AG09309 (cell line): ENCODE measurements at regions not wholly inside any gene's neighbourhood (a gene's known extent, or its start where the extent isn't known, plus 50 kb on each side); places are given as distances from the start of the nearest gene placed in this dataset.

Source experiments
- DNase-seq: peaks from one replicate; pipeline ENCODE4 v3.0.0-alpha.2; 2010; ENCODE audit warnings: low read depth
- H3K4me3 ChIP-seq: 2 replicates; pipeline ENCODE4 v1.5.1; 2011; ENCODE audit warnings: mild to moderate bottlenecking, low read depth, low read length, moderate library complexity; ENCODE audit not compliant: control insufficient read depth
- TF ChIP-seq, protein P1 (sequence below): IDR thresholded peaks from 2 replicates; pipeline ENCODE4 v1.5.1; 2011; ENCODE audit warnings: mild to moderate bottlenecking, low read depth, low read length, inconsistent platforms; ENCODE audit not compliant: insufficient read depth, control insufficient read depth; ENCODE audit errors: missing control alignments

- TF ChIP-seq, protein P1, sequence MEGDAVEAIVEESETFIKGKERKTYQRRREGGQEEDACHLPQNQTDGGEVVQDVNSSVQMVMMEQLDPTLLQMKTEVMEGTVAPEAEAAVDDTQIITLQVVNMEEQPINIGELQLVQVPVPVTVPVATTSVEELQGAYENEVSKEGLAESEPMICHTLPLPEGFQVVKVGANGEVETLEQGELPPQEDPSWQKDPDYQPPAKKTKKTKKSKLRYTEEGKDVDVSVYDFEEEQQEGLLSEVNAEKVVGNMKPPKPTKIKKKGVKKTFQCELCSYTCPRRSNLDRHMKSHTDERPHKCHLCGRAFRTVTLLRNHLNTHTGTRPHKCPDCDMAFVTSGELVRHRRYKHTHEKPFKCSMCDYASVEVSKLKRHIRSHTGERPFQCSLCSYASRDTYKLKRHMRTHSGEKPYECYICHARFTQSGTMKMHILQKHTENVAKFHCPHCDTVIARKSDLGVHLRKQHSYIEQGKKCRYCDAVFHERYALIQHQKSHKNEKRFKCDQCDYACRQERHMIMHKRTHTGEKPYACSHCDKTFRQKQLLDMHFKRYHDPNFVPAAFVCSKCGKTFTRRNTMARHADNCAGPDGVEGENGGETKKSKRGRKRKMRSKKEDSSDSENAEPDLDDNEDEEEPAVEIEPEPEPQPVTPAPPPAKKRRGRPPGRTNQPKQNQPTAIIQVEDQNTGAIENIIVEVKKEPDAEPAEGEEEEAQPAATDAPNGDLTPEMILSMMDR = no peak
- DNase-seq = no peak
- H3K4me3 ChIP-seq = no peak overlapping the region
Observed at GRCh38 chr5:125002727-125003598, 256.5 kb upstream of the ZNF608 start.

DNA sequence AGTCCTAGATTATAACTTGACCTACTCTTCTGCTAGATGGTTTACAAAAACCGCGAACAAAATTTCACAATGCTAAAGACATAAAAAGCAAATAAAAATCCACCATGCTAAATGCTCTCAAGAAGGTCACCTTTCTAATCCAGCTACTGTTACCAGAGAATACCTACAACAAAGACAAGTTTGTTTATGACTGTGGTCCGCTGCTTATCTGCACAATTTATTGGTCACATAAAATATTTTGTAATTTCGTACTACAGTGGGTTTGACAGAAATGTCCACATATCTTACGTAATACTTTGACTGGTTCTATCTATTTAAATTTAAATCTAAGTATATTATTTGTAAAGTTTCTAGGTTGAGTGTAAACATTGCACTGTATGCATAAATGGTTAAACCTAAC is 257.6 kb upstream of the ZNF608 start:
- DNase-seq = no peak
- H3K4me3 ChIP-seq = no peak overlapping the region
- TF ChIP-seq, protein P1 = no peak

GRCh38 chr5:125005266-125005665 is 258.8 kb upstream of the ZNF608 start:
- no peak for DNase-seq
- no peak overlapping the region for H3K4me3 ChIP-seq
- TF ChIP-seq, protein P1 = no peak

DNA sequence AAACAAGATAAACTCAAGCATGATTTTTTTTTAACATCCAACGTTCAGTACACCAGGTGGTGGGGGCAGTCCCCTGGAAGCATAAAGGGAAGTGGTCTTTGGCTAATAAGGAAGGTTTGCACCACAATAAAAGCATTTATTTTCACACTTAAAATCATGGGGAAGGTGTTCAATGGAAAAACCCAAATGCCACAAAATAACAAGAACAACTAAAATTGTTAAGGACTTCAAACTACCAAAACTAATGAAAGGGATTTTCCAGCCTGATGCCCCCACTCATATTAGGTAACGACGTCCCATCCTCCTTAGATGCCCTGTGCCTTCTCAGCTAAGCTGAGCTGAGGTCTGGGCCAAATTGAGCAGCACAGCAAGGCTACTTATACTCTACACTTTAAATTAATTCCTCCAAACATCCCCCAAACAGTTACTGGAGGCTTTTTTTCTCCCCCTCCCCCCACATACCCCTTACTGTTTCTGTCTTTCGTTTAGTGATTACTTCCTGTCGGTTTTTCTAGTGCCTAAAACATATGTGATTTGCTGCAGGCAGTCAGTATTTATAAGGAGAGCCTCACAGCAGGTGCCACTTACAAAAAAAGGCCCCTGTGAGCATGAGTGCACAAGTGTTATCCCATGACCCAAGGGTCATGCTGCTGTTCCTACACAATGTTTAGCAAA is 259.7 kb upstream of the ZNF608 start:
- H3K4me3 ChIP-seq = no peak overlapping the region
- TF ChIP-seq, protein P1 = no peak
- DNase-seq = no peak

DNA sequence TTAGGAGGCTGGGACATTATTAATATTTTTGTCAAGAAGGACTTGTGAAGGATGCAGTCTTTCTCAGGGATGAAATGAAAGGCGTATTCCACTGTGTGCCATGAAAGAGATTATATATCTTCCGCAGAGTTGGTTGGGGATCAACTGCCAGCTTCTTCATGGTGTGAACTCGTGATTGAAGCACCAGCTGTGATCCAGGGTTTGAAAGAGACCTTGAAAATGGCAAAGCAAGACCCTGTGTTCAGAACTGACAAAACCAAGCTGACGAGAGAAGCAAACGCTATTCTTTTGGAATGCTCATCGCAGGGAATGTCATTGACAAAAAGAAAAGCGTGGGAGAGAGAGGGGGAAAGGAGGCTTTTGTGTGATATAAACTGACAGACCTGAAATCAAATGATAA is 263.9 kb upstream of the ZNF608 start:
- TF ChIP-seq, protein P1 = no peak
- DNase-seq = no peak
- no peak overlapping the region for H3K4me3 ChIP-seq

GRCh38 chr5:125011014-125011413 is 264.6 kb upstream of the ZNF608 start:
- TF ChIP-seq, protein P1 = no peak
- H3K4me3 ChIP-seq = no peak overlapping the region
- no peak for DNase-seq
